GM12878 (cell line): ENCODE measurements at regions not wholly inside any gene's neighbourhood (a gene's known extent, or its start where the extent isn't known, plus 50 kb on each side); places are given as distances from the start of the nearest gene placed in this dataset.

ENCODE experiments used
- FOXK2 ChIP-seq: fragments of 450-650 bp; IDR thresholded peaks from 2 replicates; pipeline ENCODE4 v1.6.1; 2017; ENCODE audit warnings: mild to moderate bottlenecking, moderate library complexity
- GABPA ChIP-seq: IDR thresholded peaks from 2 replicates; pipeline ENCODE4 v1.6.1; 2014; ENCODE audit warnings: antibody characterized with exemption, low read depth, mild to moderate bottlenecking, inconsistent platforms
- JUND ChIP-seq: IDR thresholded peaks from 2 replicates; pipeline ENCODE4 v1.6.1; 2012; ENCODE audit warnings: low read depth, mild to moderate bottlenecking, low read length, improper control_type of control experiment, moderate library complexity
- MXI1 ChIP-seq: fragments of 150-350 bp; IDR thresholded peaks from 2 replicates; pipeline ENCODE4 v1.6.1; 2011; ENCODE audit warnings: low read depth, mild to moderate bottlenecking, inconsistent platforms, low read length, improper control_type of control experiment
- MYC ChIP-seq: IDR thresholded peaks from 2 replicates; pipeline ENCODE4 v1.6.1; 2011; ENCODE audit warnings: mild to moderate bottlenecking, low read length, moderate library complexity, inconsistent platforms; ENCODE audit not compliant: insufficient read depth, insufficient replicate concordance, insufficient read length, severe bottlenecking
- RAD21 ChIP-seq: IDR thresholded peaks from 2 replicates; pipeline ENCODE4 v1.6.1; 2011; ENCODE audit warnings: mild to moderate bottlenecking, low read depth, low read length, moderate library complexity; ENCODE audit not compliant: insufficient read depth
- YY1 ChIP-seq: IDR thresholded peaks from 2 replicates; pipeline ENCODE4 v1.6.1; 2011; ENCODE audit warnings: low read depth, mild to moderate bottlenecking, low read length
- TF ChIP-seq, protein P1 (sequence below), 3 experiments: IDR thresholded peaks in 2 of 3; conservative IDR thresholded peaks in 1 of 3; 2 replicates each; pipeline ENCODE4 v1.5.1; 2011; ENCODE audit warnings: low read depth in 3 of 3, low read length in 3 of 3, mild to moderate bottlenecking in 3 of 3, control low read depth in 2 of 3, moderate library complexity in 2 of 3, inconsistent platforms in 1 of 3, mixed read lengths in 1 of 3; ENCODE audit not compliant: control insufficient read depth in 2 of 3, insufficient read depth in 1 of 3; ENCODE audit errors: extremely low read depth in 1 of 3

DNA sequence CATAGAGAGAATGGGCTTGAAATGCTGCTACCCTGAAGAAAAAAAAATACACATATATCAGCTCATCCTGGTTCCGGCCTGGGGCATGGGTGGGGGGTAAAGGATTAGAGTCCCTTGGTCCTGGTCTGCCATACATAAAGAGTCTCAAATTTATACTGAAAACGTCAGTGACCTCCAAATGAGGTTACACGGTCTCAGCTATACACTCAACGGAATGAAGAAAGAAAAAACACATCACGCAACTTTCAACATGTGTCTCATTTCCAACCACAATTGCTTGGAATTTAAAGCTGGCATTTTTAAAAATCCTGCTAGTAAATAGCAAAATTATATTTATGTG, 612.8 kb downstream of the MCTP2 start:
- TF ChIP-seq GABPA (no peak), JUND (no peak), YY1 (no peak), MXI1 (no peak), RAD21 (no peak), FOXK2 (no peak), MYC (no peak)
- TF ChIP-seq, protein P1, sequence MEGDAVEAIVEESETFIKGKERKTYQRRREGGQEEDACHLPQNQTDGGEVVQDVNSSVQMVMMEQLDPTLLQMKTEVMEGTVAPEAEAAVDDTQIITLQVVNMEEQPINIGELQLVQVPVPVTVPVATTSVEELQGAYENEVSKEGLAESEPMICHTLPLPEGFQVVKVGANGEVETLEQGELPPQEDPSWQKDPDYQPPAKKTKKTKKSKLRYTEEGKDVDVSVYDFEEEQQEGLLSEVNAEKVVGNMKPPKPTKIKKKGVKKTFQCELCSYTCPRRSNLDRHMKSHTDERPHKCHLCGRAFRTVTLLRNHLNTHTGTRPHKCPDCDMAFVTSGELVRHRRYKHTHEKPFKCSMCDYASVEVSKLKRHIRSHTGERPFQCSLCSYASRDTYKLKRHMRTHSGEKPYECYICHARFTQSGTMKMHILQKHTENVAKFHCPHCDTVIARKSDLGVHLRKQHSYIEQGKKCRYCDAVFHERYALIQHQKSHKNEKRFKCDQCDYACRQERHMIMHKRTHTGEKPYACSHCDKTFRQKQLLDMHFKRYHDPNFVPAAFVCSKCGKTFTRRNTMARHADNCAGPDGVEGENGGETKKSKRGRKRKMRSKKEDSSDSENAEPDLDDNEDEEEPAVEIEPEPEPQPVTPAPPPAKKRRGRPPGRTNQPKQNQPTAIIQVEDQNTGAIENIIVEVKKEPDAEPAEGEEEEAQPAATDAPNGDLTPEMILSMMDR (IDR thresholded peaks at IDR 0.05 in 2 of 3, conservative IDR thresholded peaks at IDR 0.05 in 1 of 3; ENCODE audit: control insufficient read depth in 2 of 3, extremely low read depth in 1 of 3, insufficient read depth in 1 of 3, low read depth in 3 of 3, low read length in 3 of 3): no peak
